Frontal cortex (tissue), 4 donors: ENCODE measurements at regions not wholly inside any gene's neighbourhood (a gene's known extent, or its start where the extent isn't known, plus 50 kb on each side); places are given as distances from the start of the nearest gene placed in this dataset. TPM values are rescaled to one million over a fixed set of nuclear protein-coding genes. Genes with fewer than 3 reads are reported as not detected.

Source experiments
- DNase-seq, 2 donors: peaks; one replicate each; pipeline ENCODE4 v3.0.0; 2012; ENCODE audit warnings: low spot score in 2 of 2
- FAIRE-seq: peaks from 2 replicates; lab custom pipeline; 2012; peaks lifted over from hg19 to GRCh38; lab: Jason Lieb, UNC
- small RNA-seq: library from RNA; depleted of rRNA; stranded (forward); fragments of <200 nt; gene quantifications from one replicate; pipeline ENCODE3, GENCODE V24; 2014
- donor health status: control.
- donor health status: control.
- donor health status: control.

GRCh38 chr3:87367736-87368135 is 91.4 kb upstream of the POU1F1 start:
- DNase-seq (no peak), FAIRE-seq (no peak)

DNA sequence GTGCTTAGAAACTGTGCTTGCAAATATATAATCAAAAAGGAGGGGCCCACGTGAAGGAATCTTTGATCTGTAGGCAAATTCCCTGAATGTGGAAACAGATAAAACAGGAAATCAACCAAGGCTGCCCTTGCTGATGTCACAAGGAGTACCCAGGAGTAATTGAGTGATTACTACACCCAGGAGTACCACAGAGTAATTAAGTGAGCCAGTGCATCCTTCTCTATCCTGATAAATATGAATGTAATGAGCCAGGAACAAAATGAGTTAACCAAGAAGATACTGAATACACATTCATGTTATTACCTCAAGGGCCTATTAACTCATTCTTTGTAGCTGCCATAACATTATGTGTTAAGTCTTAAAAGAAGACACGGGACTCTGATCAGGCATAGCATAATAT is 87.3 kb upstream of the POU1F1 start:
- DNase-seq (no peak), FAIRE-seq (no peak)

DNA sequence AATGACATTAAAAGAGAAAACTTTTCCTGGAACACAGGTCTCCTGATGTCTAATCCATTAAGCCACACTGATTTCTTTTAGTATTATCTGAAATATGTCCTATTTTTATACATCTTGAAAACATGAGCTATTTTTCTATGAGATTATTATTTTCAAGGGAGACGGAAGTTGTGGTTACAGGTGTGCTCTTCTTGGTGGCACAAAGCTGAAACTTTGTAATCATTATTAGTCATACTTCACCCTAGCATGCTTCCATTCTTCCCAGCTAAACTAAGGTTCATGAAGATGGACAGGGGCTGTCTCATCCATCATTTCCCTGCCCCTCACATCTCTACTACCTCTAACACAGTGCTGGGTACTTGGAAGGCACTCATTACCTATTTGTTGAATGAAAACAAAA is 85.6 kb upstream of the POU1F1 start:
- FAIRE-seq, result no peak
- DNase-seq, result no peak

GRCh38 chr3:87361271-87361670 is 84.9 kb upstream of the POU1F1 start:
- DNase-seq, result no peak
- no peak for FAIRE-seq

- FAIRE-seq, result no peak
- DNase-seq, result no peak
Measured at GRCh38 chr3:87359826-87360225, 83.4 kb upstream of the POU1F1 start.

GRCh38 chr3:87359025-87359424 is 82.6 kb upstream of the POU1F1 start:
- FAIRE-seq, result no peak
- no peak for DNase-seq

DNA sequence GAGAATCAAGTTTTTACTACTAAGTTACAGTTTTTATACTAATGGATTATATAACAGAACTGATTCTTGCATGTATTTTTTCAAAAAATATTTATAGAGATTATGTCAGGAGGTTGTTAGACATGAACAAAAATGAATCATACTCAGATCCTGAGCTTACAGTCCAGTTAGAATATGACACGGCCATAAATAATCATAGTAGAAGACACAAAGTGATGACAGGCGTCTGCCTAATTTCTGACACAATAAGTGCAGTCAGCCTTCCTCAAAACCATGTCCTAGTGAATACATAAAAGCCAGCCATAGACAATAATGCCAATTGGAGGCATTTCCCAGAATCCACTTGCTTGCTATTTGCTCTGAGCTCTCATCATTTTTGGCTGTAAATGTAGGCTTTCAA is 81.7 kb upstream of the POU1F1 start:
- FAIRE-seq (no peak), DNase-seq (no peak)

DNA sequence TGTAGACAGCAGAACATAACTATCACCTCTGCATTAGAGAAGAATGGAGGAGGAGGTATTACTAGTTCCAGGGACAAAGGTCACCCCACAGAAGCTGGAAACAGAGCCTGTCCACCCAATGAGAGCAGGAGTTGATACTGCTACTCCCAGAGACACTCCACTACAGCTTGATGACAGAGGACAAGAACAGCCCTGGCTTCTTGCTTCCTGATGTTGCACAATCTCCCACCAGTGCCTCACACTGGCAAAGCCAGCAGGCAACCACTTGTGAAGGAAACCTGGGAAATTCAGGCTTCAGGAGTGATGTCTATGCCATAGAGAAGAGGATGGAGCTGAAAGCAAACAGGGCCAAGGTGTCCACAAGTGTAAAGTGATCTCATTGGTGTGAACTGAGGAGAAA is 78.0 kb upstream of the POU1F1 start:
- FAIRE-seq (no peak), DNase-seq (no peak)

- FAIRE-seq, result no peak
Measured at GRCh38 chr3:87351937-87352336, 75.6 kb upstream of the POU1F1 start.

DNA sequence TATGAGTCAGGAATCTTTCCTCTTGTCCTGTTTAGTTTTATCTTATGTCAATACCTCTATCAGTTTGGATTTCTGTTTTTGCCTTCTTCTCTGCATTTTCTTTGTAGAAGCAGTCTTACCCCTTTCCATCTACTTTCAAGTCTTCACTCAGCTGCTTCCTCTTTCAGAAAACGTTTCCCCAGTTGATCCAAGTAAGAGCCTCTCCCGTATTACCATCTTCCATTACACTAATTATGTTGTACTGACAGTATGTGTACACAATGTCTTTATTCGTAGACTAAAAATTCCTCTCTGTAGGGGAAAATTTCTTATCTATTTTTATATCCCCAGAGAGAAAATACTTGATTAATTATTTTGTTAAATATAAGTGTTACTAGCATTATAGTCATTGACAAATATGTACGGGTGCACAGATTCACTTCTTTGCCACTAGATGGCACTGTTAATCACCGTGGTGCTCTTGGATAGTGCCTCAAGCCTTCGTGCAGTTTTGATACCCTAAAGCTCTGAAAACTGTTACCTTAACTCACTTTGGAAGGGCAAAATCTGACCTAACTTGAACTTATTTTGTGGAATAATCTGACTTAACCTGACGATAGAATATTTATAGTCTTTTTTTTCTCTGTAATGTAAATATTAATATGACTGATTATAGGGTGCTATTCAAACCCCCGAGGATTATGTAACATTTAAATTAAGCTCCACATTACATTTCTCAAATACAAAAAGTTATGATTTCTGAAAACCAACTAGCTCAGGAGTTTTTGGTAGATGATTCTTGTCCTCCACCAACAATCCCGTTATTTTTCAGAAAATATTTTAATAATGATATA is 74.2 kb upstream of the POU1F1 start:
- FAIRE-seq (peak; percentile 13), DNase-seq (peak in 1 of 2 donors; percentile 45)

More at GRCh38 chr3:87351937-87352336, 75.6 kb upstream of the POU1F1 start:
- DNase-seq, result no peak

- FAIRE-seq (peak; percentile 84), DNase-seq (no peak)
Measured at GRCh38 chr3:87349833-87350232, 73.4 kb upstream of the POU1F1 start.

DNA sequence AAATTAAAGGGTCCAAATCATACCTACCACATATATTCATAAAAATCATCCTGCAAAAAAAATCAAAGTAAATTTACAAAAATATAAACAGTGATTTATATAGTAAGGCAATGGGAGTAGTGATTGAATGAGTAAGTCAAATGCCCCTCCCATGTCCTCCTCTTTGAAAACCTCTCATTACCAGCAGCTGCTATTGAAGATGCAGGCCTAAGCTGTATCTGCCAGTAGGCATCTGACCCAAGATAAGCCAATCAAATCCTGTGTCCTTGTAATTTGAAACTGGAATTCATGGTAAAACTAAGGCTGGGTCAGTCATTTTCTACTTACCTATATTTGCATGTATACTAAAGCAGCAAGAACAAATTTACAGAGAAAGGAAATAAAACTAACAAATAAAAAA is 60.4 kb upstream of the POU1F1 start:
- no peak for FAIRE-seq
- no peak for DNase-seq

DNA sequence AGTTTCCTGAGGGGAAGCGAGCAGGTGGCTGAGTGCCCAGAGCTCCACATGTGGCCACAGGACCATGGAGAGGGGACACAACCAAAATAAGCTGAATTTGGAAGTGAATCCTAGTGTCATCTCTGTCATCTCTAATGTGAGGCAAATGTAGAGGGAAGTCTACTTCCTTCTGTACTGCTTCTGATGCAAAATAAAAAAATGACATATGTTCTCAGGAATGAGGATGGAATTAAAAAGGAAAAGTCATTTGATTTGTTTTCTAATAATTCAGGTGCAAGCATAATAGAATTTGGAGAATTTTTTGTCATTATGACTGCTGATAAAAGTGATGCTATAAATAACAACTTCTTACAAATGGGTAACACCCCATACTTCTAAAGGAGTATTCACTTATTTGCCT is 59.5 kb upstream of the POU1F1 start:
- no peak for FAIRE-seq
- DNase-seq, result no peak

- DNase-seq, result no peak
- FAIRE-seq, result no peak
Measured at GRCh38 chr3:87333393-87333892, 57.1 kb upstream of the POU1F1 start.

GRCh38 chr3:87332789-87333188 is 56.4 kb upstream of the POU1F1 start:
- DNase-seq, result no peak
- FAIRE-seq, result no peak

GRCh38 chr3:87329065-87329464 is 52.7 kb upstream of the POU1F1 start:
- FAIRE-seq (no peak), DNase-seq (no peak)

Small RNA genes in the stretch of these regions (small RNA-seq; reads per million reads assigned to genes)
- gene RNU6-873P (not detected), gene RNU6ATAC6P (not detected)
